ENCODE measurements at regions not wholly inside any gene's neighbourhood (a gene's known extent, or its start where the extent isn't known, plus 50 kb on each side); places are given as distances from the start of the nearest gene placed in this dataset.

GRCh38 chr16:86679490-86679889 is 101.1 kb downstream of the FOXL1 start:
- Histone ChIP-seq H3K79me2 (ENCODE audit: control insufficient read depth, insufficient read depth, low read length) (no peaks in the 10 kb centered on the region), H4K20me1 (ENCODE audit: control insufficient read depth, insufficient read depth) (no peaks in the 10 kb centered on the region), H3K27me3 (replicated peaks in 1 of 2; ENCODE audit: control insufficient read depth in 2 of 2, insufficient read depth in 2 of 2, low read length in 1 of 2) (no peaks in the 10 kb centered on the region; a peak in 2 of 4 replicates), H3K36me3 (ENCODE audit: control insufficient read depth in 2 of 2, insufficient read depth in 2 of 2, low read length in 1 of 2) (no peaks in the 10 kb centered on the region), H3K27ac (ENCODE audit: control insufficient read depth, insufficient read depth) (no peak overlapping the region), H3K9me3 (replicated peaks; ENCODE audit: control insufficient read depth, insufficient read depth, low read length) (no peaks in the 10 kb centered on the region; the same call in 2 of the 3 replicates), H2AFZ (ENCODE audit: control insufficient read depth, low read depth, low read length) (no peak overlapping the region), H3K4me1 (ENCODE audit: control insufficient read depth, insufficient read depth, low read length) (no peaks in the 10 kb centered on the region), H3K4me3 (no peak overlapping the region), H3K9ac (ENCODE audit: control insufficient read depth, insufficient read depth, low read length) (no peak overlapping the region), H3K4me2 (ENCODE audit: control insufficient read depth, insufficient read depth) (no peak overlapping the region)
- in situ Hi-C loops (cut with MboI), result no loop called here
- BruUV-seq (replicated peaks), result no TSS peak
- DNase-seq (ENCODE audit: low read depth, low spot score) (no peak), ATAC-seq (no peak), FAIRE-seq (no peak)
- intact Hi-C loops (cut with micrococcal nuclease; ENCODE audit: unreplicated experiment), result no loop called here
- ChIA-PET POLR2A (no interaction called here), SMC1A (ENCODE audit: uncharacterized antibody, unreplicated experiment) (interaction anchor here (0.7 to 1.6 kb wide), 2 partner anchors 11 to 115 kb away, joined by 3 to 4 read pairs; no protein-coding TSS in a partner anchor), RAD21 (ENCODE audit: unreplicated experiment) (no interaction called here), CTCF (interaction anchor here (0.6 kb wide), 1 partner anchor 646 kb away, joined by 3 read pairs; no protein-coding TSS in a partner anchor)
- 0% methylated on average over 2 of the region's 2 CpGs for WGBS (ENCODE audit: insufficient coverage, insufficient replicate concordance, low lambda C conversion rate, missing lambda C conversion rate)
- TF ChIP-seq SKIL (IDR thresholded peaks at IDR 0.05; ENCODE audit: low read depth, poor library complexity, severe bottlenecking) (no peak), SMC3 (IDR thresholded peaks at IDR 0.05; ENCODE audit: borderline replicate concordance, low read length) (no peak), SUZ12 (IDR thresholded peaks at IDR 0.05; ENCODE audit: unreplicated experiment) (no peak)

- intact Hi-C loops (cut with micrococcal nuclease; ENCODE audit: unreplicated experiment) (no loop called here), in situ Hi-C loops (cut with MboI) (no loop called here)
- BruUV-seq (replicated peaks), result no TSS peak
- TF ChIP-seq RB1 (IDR thresholded peaks at IDR 0.05; ENCODE audit: borderline replicate concordance) (no peak), RELA (IDR thresholded peaks at IDR 0.05; ENCODE audit: borderline replicate concordance, partially characterized antibody) (no peak), FOXM1 (IDR thresholded peaks at IDR 0.05; ENCODE audit: low read depth, low read length) (no peak), SUPT20H (IDR thresholded peaks at IDR 0.05; ENCODE audit: borderline replicate concordance, control insufficient read depth, low read depth, low read length) (no peak), MEF2A (IDR thresholded peaks at IDR 0.05; ENCODE audit: insufficient read depth, low read depth, low read length) (no peak), TAF1 (IDR thresholded peaks at IDR 0.05; ENCODE audit: borderline replicate concordance, low read depth, low read length) (no peak), POLR2AphosphoS2 (IDR thresholded peaks at IDR 0.05; ENCODE audit: low read depth, low read length) (no peak), PKNOX1 (IDR thresholded peaks at IDR 0.05) (no peak), CEBPB (IDR thresholded peaks at IDR 0.05; ENCODE audit: borderline replicate concordance in 1 of 2, low read depth in 2 of 2, low read length in 2 of 2) (no peak), PBX3 (IDR thresholded peaks at IDR 0.05; ENCODE audit: insufficient replicate concordance, low read depth, low read length) (no peak), HCFC1 (IDR thresholded peaks at IDR 0.05; ENCODE audit: low read length) (no peak)
Measured at GRCh38 chr16:86680162-86680561, 101.8 kb downstream of the FOXL1 start.

More at GRCh38 chr16:86680162-86680561, 101.8 kb downstream of the FOXL1 start:
- 14% methylated on average over 5 of the region's 5 CpGs for WGBS (ENCODE audit: insufficient coverage, insufficient replicate concordance, low lambda C conversion rate, missing lambda C conversion rate)
- Histone ChIP-seq H4K20me1 (ENCODE audit: control insufficient read depth, insufficient read depth) (no peaks in the 10 kb centered on the region), H3K79me2 (ENCODE audit: control insufficient read depth, insufficient read depth, low read length) (no peaks in the 10 kb centered on the region), H3K4me2 (ENCODE audit: control insufficient read depth, insufficient read depth) (no peak overlapping the region), H3K27ac (ENCODE audit: control insufficient read depth, insufficient read depth) (no peak overlapping the region), H3K9me3 (replicated peaks; ENCODE audit: control insufficient read depth, insufficient read depth, low read length) (no peaks in the 10 kb centered on the region; the same call in 2 of the 3 replicates), H3K27me3 (replicated peaks in 1 of 2; ENCODE audit: control insufficient read depth in 2 of 2, insufficient read depth in 2 of 2, low read length in 1 of 2) (no peaks in the 10 kb centered on the region; a peak in 2 of 4 replicates), H3K36me3 (ENCODE audit: control insufficient read depth in 2 of 2, insufficient read depth in 2 of 2, low read length in 1 of 2) (no peaks in the 10 kb centered on the region), H3K9ac (ENCODE audit: control insufficient read depth, insufficient read depth, low read length) (no peak overlapping the region), H2AFZ (ENCODE audit: control insufficient read depth, low read depth, low read length) (no peak overlapping the region), H3K4me1 (ENCODE audit: control insufficient read depth, insufficient read depth, low read length) (no peaks in the 10 kb centered on the region), H3K4me3 (no peak overlapping the region)
- SMC1A ChIA-PET (ENCODE audit: uncharacterized antibody, unreplicated experiment), result interaction anchor here (0.8 to 1.6 kb wide), 2 partner anchors 12 to 22 kb away, joined by 4 read pairs; no protein-coding TSS in a partner anchor
- ATAC-seq (no peak), DNase-seq (ENCODE audit: low read depth, low spot score) (no peak), FAIRE-seq (no peak)
- RAD21 ChIA-PET (ENCODE audit: unreplicated experiment), result no interaction called here
- CTCF ChIA-PET, result interaction anchor here (0.6 kb wide), 1 partner anchor 647 kb away, joined by 3 read pairs; no protein-coding TSS in a partner anchor
- POLR2A ChIA-PET, result no interaction called here
